HG02610 (cell line): ENCODE measurements at regions not wholly inside any gene's neighbourhood (a gene's known extent, or its start where the extent isn't known, plus 50 kb on each side); places are given as distances from the start of the nearest gene placed in this dataset.
"Not testable (repeated sequence)": the region's sequence is repeated elsewhere in the genome, so short reads cannot be mapped to it uniquely, and the experiment has no call there.

Experiments used
- ATAC-seq: cut with Tn5 transposase; IDR thresholded peaks from one replicate; pipeline ENCODE4 v1.9.1; 2021; ENCODE audit warnings: mild to moderate bottlenecking, moderate library complexity; ENCODE audit not compliant: unreplicated experiment

DNA sequence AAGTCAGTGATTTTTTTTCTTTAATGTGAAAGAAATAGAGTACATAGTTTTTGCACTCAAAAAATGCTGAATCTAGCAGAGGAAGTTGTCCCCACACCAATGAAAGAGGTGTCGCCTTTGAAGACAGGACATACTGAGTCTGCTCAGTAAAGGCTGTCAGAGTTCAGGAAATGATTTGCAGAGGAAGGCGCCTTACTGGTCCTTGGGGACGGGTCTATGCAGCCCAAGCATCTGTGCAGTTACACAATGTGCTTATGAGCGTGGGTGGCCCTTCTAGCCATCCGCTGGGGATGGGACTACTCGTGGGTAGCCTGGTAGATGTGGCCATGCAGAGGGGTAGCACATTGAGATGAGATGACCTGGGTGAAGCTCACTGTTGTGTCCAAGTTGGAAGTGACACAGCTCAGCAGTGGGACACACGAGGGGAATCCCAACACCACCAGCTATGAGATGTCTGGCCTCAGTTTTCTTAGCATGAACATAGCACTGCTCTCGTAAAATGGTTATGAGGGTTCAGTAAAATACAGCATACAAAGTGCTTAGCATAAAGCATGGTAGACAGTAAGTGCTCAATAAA, 116.5 kb upstream of the RBPJ start:
- ATAC-seq = peak; percentile 45

DNA sequence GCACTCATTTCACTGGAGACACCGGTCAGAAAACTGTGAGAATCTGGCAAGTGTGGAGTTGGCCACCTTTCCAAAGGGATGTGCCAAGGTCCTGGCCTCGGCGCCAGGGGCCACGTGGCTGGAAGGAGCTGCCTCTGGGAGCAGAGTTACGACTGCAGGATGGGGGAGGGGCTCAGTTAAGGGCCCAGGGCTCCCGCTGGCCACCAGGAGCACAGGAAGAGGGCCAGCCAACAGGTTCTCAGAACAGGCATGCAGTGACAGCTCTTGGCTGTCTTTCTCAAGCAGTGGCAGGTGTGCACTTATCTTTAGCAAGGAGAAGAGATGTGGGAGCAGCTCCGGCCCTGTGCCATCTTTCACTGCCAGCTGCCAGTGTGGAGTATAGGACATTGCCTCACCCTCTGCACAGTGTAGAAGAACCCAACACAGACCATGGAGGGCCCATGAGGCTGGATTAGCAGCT, 115.9 kb upstream of the RBPJ start:
- ATAC-seq = no peak

DNA sequence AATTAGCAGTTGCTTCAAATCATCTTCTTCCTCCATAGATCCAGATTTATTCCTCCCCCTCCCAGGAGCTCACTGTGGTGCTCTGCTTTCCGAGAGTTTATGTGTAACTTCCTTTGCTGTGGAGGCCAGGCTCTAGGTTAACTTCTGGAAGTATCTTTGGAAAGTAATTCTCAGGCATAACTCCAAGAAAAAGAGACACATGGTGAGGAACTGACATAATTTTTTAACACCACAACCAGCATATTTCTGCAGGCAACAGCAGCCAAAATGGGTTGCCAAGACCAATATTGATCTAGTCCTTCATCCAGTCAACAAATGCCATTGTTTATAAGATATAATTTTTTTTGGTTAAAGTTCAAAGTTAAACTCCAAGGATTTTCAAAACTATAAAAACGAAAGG, 114.5 kb upstream of the RBPJ start:
- no peak for ATAC-seq

DNA sequence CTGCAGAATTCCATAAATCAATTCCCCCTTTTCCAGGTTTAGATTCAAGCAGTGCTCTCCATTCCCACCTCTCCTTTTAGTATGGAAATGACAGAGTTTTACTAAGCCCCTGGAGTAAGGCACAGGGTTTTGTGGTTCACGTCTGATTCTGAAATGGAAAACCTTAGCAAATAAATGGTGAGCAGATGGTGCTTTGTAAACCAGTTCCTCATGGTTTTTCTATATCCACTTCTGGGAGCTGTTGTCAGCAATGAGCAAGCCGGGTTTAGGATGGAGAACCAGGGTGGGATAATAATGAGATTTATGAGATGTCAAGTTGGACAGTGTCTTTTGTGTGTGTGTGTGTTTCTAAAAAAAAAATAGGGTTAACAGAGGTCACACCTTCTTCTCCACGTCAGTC, 113.8 kb upstream of the RBPJ start:
- no peak for ATAC-seq

DNA sequence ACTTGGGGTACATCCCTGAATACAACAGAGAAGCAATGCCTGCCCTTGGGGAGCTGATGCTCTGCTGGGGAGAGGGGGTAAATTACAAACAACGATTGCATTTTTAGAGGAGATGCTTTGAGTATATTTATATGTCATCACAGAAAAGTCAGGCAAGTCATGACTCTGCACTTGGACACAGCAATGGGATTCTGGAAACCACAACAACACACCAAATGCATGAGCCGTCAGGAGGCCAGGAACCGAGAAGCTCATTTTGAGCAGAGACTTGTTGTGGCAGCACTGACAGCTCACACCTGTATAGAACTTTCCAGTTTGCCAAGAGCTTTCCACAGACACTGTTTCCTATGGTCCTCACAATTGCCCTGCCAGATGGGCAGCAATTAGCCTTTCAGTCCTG, 113.2 kb upstream of the RBPJ start:
- ATAC-seq = no peak

DNA sequence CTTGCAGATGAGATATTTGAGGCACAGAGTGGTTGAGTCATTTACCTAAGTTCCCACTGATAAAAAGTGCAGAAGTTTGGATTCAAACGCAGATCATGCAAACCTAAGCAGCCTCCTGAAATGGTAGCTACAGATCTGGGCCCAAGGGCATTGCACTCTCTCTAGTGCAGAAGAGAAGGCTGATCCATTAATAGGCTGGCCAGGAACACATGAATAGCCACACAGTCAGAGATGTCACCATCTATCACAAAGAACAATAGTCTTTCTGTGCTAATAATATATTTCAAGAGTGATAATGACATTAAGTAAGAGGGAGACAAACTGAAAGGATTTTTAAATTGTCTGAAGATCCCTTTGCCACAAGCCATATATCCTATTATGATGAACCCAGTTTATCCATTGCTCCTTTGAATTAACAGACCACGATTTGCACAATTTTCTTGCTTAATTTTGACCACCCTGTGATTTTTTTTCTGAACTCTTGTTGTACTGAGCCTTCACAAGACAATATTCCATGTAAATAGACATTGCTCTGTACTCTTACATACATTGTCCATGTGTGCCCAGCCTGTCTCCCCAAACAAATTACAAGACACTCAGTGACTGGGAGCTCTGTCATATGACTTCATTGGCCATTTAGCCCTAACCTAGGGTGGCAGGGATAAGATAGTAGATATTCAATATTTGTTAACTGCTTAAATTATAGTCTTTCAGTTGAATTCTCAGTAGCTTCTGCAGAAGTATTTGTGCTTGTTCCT, 112.4 kb upstream of the RBPJ start:
- ATAC-seq = no peak

DNA sequence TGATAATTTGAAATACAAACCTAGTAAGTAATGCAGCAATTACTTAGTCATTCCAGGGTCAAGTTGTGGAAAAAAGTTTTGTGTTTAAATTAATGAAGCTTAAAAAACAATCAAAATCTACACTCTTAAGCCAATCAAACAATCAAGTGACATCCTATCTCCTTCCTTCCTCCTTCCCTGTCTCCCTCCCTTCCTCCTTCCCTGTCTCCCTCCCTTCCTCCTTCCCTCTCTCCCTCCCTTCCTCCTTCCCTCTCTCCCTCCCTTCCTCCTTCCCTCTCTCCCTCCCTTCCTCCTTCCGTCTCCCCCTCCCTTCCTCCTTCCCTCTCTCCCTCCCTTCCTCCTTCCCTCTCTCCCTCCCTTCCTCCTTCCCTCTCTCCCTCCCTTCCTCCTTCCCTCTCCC, 111.4 kb upstream of the RBPJ start:
- not testable (repeated sequence) for ATAC-seq

DNA sequence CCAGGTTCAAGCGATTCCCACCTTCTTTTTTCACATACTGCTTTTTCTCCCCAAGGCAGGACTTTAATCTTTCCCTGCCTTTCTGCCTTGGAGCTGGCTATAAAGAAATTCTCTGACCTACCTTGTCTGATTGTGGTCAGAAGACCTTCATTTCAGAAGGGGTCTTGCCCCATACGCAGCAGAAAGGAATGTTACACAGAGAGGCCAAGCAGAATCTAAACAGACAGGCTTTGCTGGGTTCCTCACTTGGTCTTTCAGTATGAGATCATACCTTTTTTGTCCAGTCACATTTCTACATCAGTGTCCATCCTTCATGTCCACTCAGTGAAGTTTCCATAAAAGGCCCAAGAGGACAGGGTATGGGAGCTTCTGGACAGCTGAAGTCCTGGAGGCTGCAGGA, 108.3 kb upstream of the RBPJ start:
- no peak for ATAC-seq

DNA sequence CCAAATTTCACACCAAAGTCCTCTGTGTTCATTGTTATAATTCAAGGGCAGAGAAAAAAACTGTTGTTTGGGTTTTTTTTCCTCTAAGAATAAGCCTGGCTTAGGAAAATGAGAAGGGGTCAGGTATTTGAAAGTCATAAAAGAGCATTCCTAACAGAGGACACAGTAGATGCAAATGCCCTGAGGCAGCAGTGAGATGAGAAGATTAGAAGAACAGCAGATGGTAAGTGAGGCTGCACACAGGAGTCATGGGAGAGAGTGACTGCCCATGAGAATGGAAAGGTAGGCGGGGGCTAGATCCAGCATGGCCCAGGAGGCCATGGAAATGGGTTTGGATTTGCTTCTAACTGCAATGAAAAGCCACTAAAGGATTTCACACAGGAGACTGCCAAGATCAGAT, 107.5 kb upstream of the RBPJ start:
- ATAC-seq = no peak

DNA sequence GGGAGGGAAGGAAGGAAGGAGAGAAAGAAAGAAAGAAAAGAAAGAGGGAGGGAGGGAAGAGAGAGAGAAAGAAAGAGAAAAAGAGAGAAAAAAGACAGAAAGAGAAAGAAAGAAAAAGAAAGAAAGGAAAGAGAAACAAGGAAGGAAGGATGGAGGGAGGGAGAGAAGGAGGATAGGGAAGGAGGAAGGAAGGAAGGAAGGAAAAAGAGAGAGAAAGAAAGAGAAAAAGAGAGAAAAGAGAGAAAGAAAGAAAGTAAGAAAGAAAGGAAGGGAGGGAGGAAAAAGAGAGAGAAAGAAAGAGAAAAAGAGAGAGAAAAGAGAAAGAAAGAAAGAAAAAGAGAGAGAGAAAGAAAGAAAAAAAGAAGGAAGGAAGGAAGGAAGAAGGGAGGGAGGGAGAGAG, 105.8 kb upstream of the RBPJ start:
- ATAC-seq = no peak

DNA sequence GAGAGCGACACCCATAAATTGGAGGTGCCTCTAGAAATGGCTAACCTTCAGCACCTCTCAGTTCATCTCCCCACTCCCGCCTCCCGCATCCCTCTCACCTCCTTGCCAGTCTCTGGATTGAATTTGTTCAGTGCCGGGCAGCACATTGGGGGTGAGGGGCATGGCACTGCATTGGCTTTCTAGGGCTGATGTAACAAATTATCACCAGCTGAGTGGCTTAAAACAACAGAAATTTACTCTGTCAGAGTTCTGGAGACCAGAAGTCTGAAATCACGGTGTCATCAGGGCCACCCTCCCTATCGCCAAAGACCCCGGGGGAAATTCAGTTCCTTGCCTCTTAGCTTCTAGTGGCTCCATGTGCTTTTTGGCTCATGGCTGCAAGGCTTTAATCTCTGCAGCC, 105.1 kb upstream of the RBPJ start:
- no peak for ATAC-seq

DNA sequence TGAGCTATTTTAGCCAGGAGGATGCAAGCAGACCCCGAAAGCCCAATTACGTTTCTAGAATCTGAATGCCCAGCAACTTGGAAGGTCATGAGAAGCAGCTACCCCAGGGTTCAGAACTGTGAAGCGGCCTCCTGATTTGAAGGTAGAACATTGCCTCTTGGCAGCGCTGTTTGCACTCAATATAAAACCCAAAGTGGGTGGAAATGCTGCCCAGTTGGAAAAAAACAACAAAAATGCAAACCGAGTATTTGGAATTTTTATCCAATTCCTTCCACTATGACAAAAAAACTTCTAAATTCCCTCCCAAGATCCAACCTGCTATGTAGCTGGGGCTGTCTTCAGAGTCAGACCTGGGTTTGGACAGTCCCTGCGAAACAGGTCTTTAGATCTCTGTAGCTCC, 103.3 kb upstream of the RBPJ start:
- no peak for ATAC-seq

DNA sequence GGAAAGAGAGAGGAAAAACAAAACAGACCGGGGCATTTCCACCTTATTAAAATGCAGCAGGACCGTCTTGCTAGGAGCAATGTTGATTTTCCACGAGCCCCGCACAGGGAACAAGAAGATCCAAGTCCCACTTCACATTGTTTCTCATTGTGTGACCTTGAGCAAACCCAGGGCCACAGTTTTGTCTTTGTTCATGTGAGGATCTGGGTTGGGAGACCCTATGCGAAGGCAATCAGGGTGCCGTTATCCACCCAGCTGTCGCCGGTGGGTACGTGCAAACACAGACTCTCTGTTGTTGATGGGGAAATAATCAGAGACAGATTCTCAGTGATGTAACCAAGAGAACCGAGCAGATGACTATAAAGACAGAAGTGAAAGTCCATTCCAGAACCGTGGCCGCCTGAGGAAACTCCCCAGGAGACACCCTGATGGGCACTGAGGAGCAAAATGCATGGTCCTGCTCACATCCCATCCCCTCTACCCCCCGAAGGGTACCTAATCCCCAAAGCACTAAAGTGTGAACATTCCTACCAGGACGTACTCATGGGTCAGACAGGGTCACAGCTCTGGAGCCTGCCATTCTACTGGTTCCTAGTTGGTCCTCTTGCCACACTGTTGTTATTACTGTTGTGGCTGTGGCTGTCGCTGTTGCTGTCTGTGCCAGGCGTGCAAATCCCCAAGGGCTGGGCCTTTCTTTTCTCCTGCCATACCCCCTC, 102.7 kb upstream of the RBPJ start:
- ATAC-seq = peak; percentile 87

DNA sequence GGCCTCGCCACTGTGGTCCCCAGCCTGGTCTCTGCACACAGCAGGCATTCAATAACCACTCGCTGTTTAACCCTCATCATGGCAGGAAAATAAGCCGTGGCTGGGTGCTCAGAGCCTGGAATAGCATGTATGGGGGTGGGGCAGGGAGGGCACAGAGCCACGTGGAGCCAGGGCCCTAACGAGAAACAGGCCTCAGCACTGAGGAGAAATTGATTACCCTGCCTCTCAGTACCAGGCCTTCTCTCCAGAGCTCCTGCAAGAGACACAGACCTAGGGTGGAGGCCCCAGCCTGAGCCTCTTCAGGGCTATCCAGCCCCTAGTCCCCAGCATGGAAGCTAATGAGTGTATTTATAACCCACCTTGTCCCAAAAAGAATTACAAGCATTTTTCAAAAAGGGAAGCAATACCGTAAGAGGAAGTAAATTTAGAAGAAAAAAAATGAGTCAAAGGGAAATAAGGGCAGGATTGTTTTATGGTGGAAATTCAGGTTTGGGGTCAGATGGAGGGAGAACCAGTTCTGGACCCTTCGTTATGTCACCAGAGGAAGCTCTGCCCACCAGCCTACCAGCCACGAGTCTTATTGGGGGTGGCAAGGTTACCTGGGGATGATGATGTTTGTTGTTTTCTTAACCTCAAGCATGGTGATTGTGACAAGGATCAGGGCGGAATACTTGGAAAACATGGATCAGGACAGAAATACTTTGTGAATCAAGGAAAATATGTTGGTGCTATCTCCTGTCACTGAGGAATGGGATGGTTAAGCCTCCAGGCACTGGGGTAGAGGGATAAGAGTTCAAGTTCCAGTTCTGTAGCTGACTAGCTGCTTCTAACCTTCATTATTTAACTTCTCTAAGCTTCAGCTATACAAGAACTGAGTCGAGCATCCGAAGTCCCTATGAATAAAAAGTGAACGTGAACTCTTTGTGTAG, 101.9 kb upstream of the RBPJ start:
- peak; percentile 16 for ATAC-seq

DNA sequence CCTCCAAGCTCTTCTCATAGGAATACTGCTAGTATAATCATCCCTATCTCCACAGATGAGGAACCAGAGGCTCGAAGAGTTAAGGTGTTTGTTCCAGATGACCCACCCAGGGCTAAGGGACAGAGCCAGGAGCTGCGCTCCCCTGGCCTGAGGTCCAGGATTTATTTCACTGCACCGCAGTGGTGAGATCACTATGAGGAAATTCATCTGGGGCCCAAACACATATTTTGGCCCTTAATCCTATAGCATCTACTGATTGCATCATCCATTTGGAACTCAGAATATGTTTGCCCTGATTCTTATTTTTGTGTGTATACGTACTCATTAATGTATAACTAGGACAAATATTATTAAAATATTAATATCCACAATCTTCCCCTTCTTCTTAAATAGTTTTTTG, 100.1 kb upstream of the RBPJ start:
- no peak for ATAC-seq

DNA sequence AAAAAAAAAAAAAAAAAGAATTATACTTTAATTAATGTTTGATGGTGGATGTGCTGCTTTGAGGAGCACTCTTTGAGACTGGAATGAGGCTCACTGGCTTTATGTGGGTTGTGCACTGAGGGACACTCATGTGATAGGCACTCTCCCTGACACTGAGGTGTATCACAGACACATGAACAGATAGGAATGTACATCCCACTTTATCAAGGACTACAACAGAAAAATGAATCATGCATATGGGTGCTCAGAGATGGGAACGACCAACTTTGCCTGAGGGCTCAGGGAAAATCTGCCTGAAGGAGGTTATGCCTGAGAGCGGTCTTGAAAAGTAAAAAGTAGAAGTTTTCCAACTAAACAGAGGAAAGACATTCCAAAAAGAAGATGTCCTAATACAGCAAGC, 97.7 kb upstream of the RBPJ start:
- no peak for ATAC-seq

DNA sequence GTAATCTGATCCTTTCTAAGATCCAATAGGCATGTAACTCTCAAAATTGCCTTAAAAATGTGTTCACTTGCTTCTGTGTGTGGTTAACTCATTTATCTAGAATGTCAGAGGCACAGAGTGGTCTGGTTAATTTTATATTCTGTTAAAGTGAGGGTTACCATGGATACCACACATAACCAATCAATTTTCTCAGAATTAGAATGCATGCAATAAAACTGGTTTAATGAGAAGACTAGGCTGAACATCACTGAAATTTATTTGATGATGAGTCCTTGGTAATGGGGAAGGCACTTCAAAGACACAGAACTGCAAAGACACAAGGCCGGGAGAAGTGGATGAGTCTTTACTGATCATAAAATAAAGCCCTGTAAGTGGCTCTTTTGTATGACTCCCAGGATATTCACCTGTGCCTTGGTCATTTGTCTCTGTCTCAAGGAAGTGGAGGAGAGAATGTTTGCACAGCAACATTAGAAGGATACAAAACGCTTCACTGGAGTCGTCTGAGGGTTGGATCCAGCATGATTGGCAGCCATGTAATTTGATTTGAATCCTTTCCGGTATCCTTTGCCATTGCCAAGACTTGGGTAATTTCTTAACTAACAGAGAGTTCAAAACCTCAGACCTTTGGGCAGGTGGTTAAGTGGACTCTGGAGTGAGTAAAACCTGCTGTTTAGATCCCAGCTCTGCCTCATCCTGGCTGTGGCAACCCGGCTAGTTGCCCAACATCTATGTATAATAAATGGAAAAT, 94.0 kb upstream of the RBPJ start:
- no peak for ATAC-seq

DNA sequence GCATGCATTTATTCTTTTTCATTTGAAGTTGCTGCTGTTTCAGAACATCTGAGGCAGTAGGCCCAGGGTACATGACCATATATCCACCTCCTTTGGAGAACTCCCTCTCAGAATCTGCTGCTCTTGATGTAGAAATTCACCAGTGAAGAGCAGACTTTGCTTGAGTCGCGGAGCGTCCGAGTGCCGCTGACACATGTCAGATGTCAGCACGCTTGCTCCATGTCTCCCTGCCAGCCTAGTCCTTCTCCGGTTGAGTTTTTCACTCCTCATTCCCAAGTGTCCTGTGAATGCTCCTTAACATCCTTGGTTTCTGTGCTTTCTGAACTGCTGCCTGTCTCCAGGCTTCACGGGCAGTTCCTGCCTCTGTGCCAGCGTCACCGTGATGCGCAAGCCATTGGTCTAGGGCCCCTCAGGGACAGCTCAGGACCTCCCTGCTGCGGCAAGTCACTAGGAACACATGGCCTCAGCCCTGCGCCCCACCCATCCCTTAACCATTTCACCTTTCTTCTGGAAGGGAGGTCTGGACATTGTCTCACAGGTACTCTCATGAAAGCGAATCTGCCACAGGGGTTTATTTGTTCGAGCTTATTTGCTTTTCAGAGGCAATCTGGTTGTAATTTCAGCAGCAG, 93.1 kb upstream of the RBPJ start:
- ATAC-seq = no peak

DNA sequence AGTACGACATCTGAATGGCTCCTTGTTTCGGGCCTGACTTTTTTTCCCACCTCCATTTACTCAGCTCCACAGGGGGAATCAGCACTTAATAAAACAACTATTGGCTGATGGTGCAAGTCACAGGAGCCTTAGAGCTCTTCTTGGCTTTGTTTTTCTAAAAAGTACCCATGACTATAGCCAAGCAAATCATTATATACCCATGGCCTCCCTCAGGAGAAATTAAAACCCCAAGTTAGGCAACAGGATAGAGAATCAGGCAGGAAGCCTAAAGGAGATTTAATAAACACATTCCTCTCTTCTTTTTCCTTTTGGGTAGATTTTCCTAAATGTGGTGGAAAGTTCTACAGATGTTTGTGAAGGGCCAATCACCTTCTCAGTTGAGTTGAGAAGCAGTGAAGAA, 91.9 kb upstream of the RBPJ start:
- ATAC-seq = no peak

DNA sequence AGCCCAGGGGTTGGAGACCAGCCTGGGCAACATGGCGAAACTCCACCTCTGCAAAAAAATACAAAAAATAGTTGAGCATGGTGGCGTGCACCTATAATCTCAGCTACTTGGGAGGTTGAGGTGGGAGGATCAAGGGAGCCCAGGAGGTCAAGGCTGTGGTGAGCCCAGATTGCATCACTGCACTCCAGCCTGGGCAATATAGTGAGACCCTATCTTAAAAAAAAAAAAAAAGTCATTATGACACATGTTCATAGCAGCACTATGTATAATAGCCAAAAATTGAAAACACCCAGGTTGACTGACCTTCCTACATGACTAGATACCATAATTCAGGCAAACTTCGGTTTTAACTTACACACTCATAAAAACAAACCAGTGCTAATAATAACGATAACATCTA, 90.8 kb upstream of the RBPJ start:
- no peak for ATAC-seq
